ENCODE measurements at regions not wholly inside any gene's neighbourhood (a gene's known extent, or its start where the extent isn't known, plus 50 kb on each side); places are given as distances from the start of the nearest gene placed in this dataset.
A peak's percentile ranks its signal among the peaks of the same experiment; 100 is the strongest.

DNA sequence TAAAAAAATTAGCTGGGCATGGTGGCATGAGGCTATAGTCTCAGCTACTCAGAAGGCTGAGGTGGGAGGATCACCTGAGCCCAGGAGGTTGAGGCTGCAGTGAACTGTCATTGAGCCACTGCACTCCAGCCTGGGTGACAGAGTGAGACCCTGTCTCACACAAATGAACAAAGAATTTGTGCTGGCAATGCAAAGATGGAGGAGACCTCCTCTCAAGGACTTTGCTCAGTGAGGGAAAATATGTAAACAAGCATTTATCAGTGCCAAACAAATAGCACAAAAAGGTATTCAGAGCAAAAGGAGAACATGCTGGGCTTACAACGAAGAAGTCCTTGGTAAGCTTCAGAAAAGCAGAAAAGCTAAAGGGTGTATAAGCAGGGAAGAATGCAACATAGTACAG lies 113.1 kb upstream of the UMPS start:
- Mint-ChIP-seq H3K9me3 (no peaks in the 10 kb centered on the region), H3K27ac (no peak overlapping the region), H3K4me1 (ENCODE audit: low read depth) (peaks cover 13% of the 10 kb centered on the region), H3K4me3 (no peak overlapping the region), H3K36me3 (ENCODE audit: insufficient read depth in 2 of 2) (peaks cover 0 to 3% of the 10 kb centered on the region in 2 donors), H3K27me3 (ENCODE audit: low read depth) (peaks cover 10% of the 10 kb centered on the region)
- DNase-seq (no peak), ATAC-seq (replicated peaks in 1 of 2) (no peak)

DNA sequence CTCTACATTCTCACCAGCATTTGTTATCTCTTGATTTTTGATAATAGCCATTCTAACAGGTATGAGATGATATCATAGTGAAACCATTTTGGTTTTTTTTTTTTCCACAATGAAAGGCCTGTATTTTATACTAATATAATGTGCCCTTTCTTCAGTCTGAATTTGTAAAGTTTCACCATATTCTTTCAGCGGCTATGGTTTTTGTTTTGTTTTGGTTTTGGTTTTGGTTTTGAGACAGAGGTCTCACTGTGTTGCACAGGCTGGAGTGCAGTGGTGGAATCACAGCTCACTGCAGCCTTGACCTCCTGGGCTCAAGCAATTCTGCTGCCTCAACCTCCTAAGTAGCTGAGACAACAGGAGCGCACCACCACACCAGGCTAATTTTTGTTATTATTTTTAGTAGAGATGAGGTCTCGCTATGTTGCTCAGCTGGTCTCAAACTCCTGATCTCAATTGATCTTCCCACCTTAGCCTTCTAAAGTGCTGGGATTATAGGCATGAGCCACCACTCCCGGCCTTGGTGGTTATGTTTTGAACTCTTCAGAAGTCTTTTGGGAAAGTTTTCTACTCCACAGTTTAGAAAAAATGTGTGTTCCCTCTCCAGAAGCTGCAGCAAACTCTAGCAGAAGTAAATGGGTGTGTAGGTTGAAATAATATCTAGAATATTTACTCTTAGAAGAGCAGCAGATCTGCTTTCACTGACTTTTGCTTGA lies 110.2 kb upstream of the UMPS start:
- DNase-seq, result no peak
- Mint-ChIP-seq H3K27me3 (ENCODE audit: low read depth) (peaks cover 6% of the 10 kb centered on the region), H3K4me1 (ENCODE audit: low read depth) (peaks cover 13% of the 10 kb centered on the region), H3K27ac (peak overlapping the region; percentile 89), H3K9me3 (no peaks in the 10 kb centered on the region), H3K4me3 (peak overlapping the region; percentile 33 to 85), H3K36me3 (ENCODE audit: insufficient read depth in 2 of 2) (peaks cover 0 to 3% of the 10 kb centered on the region in 2 donors)
- ATAC-seq (replicated peaks in 1 of 2), result peak; percentile 37 to 67

DNA sequence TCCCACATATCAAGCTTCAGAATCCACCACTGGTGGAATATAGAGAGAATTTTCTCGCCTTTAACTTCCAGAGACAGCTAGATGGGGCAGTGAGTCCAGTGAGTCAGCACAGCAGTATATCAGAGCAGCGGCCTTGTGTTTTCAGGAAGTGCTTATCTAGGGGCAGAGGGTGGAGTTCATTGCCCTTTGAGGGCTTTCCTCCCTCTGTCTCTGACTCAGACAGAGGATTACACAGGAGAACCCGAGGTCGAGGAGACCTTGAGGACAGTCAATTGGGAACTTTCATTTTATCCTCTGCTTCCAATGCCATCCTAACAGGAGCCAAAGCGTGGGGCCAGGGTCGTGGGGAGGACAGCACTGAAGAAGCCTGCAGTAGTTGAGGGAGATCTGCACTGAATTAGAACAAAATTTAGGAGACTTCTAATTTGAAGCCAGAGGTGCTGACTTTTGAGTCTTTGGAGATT lies 109.6 kb upstream of the UMPS start:
- Mint-ChIP-seq H3K9me3 (no peaks in the 10 kb centered on the region), H3K27ac (peak overlapping the region; percentile 40), H3K27me3 (ENCODE audit: low read depth) (no peaks in the 10 kb centered on the region), H3K4me3 (peak overlapping the region; percentile 33 to 85), H3K4me1 (ENCODE audit: low read depth) (peaks cover 13% of the 10 kb centered on the region), H3K36me3 (ENCODE audit: insufficient read depth in 2 of 2) (peaks cover 0 to 3% of the 10 kb centered on the region in 2 donors)
- DNase-seq, result peak; percentile 15 to 35
- peak; percentile 83 to 96 for ATAC-seq (replicated peaks in 1 of 2)

DNA sequence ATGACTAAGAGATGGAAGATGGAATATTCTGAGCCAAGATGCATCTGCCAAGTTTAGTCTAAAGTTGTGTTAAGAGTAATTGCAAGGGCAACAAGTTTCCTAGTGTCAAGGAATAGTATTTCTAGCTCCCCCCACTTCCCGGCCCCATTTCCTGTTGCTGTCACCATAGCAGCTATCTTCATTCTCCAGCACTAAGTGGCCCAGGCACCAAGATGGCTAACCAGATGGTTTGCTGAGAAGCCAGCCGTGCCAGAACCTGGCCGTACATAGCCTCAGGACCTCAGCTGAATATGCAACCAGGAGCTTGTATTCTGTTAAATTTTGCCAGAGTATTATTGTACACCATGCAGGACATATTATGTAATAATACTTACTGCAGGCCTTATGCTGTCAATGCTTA lies 108.8 kb upstream of the UMPS start:
- no peak for DNase-seq
- H3K36me3 Mint-ChIP-seq (ENCODE audit: insufficient read depth in 2 of 2), result peaks cover 0 to 3% of the 10 kb centered on the region in 2 donors
- H3K4me1 Mint-ChIP-seq (ENCODE audit: low read depth), result peaks cover 13% of the 10 kb centered on the region
- H3K27me3 Mint-ChIP-seq (ENCODE audit: low read depth), result no peaks in the 10 kb centered on the region
- no peak overlapping the region for H3K4me3 Mint-ChIP-seq
- no peak for ATAC-seq (replicated peaks in 1 of 2)
- H3K9me3 Mint-ChIP-seq, result no peaks in the 10 kb centered on the region
- H3K27ac Mint-ChIP-seq, result no peak overlapping the region

DNA sequence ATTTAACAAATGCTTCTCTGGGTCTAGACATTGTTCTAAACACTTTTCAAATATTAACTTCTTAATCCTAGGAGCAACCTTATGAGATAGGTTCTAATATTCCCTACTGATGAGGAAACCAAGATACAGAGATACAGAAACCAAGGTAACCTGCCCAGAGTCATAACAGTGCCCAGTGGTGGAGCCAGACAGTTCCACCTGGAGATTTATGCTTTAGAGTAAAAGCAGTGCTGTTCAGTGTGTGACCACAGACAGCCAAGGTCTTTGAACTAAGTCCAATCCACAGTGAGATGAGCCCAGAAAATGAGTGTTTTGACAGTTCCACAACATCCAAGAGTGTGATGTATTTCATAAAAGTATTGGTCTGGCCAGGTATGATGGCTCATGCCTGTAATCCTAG lies 105.2 kb upstream of the UMPS start:
- Mint-ChIP-seq H3K27ac (no peak overlapping the region), H3K27me3 (ENCODE audit: low read depth) (peaks cover 4% of the 10 kb centered on the region), H3K4me3 (no peak overlapping the region), H3K36me3 (ENCODE audit: insufficient read depth in 2 of 2) (no peaks in the 10 kb centered on the region), H3K4me1 (ENCODE audit: low read depth) (peaks cover 15% of the 10 kb centered on the region), H3K9me3 (no peaks in the 10 kb centered on the region)
- DNase-seq (no peak), ATAC-seq (replicated peaks in 1 of 2) (no peak)

DNA sequence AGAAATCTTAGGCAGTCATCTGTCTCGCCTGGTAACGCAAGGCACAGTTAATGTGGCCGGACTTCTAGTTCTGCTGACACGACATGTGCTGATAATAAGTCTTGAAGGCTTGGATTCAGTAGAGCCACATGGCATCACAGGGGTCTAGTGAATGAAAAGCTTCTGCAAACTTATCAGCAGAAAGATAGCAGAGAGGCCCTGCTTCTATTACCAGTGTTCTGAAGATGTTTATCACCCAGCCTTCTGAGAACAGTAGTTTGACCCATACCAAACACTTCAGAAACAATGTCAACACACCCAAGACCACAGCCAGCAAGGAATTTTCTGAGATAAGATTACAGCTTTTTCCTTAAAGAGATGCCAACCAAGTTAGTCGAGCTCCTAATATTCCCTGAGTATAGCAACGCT lies 102.7 kb upstream of the UMPS start:
- no peak for ATAC-seq (replicated peaks in 1 of 2)
- Mint-ChIP-seq H3K36me3 (ENCODE audit: insufficient read depth in 2 of 2) (no peaks in the 10 kb centered on the region), H3K27me3 (ENCODE audit: low read depth) (peaks cover 9% of the 10 kb centered on the region), H3K4me3 (no peak overlapping the region), H3K27ac (no peak overlapping the region), H3K4me1 (ENCODE audit: low read depth) (peaks cover 7% of the 10 kb centered on the region), H3K9me3 (no peaks in the 10 kb centered on the region)
- DNase-seq, result no peak

DNA sequence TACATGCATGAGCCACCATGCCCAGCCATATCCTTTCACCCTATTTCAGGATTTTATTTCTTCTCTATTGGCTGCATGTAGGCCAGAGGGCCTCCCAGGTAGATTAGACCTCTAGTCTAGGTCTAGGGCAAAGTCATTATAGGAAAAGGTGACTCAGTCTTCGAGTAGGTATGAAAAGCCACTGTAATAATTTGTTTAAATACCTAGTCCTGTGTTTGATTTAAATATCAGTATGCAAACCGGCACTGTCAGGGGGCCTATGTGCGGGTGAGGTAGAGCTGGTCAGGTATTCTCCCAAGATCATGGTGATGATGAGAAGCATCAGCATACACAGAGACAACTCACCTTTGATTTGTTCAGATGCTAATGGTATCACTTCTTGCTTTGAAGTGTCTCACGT lies 101.4 kb upstream of the UMPS start:
- H3K36me3 Mint-ChIP-seq (ENCODE audit: insufficient read depth in 2 of 2), result no peaks in the 10 kb centered on the region
- H3K27me3 Mint-ChIP-seq (ENCODE audit: low read depth), result peaks cover 9% of the 10 kb centered on the region
- ATAC-seq (replicated peaks in 1 of 2), result peak in 1 of 2 donors; percentile 25

DNA sequence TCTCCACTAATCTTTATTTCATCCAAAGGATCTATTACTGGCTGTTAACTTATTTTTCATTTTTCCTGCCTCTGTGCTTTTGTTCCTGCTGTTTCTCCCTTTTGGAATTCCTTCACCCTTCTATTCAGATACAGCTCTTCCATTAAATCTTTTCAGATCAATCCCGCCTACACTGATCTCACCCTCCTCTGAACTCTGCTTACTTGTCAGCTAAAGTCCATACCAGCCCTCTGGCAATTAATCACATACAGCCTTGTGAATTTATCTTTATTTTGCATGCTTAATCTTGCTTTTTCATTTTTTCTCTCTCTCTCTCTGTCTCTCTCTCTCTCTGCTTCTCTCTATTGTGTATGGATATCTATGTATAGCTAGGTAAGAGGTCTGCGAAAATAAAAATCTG lies 100.8 kb upstream of the UMPS start:
- ATAC-seq (replicated peaks in 1 of 2) (no peak), DNase-seq (no peak)
- no peaks in the 10 kb centered on the region for H3K36me3 Mint-ChIP-seq (ENCODE audit: insufficient read depth in 2 of 2)
- peaks cover 9% of the 10 kb centered on the region for H3K27me3 Mint-ChIP-seq (ENCODE audit: low read depth)
- H3K27ac Mint-ChIP-seq, result no peak overlapping the region
- no peaks in the 10 kb centered on the region for H3K9me3 Mint-ChIP-seq
- peaks cover 7% of the 10 kb centered on the region for H3K4me1 Mint-ChIP-seq (ENCODE audit: low read depth)
- H3K4me3 Mint-ChIP-seq, result no peak overlapping the region

More for the DNA sequence above, 101.4 kb upstream of the UMPS start:
- H3K4me1 Mint-ChIP-seq (ENCODE audit: low read depth), result peaks cover 7% of the 10 kb centered on the region
- H3K9me3 Mint-ChIP-seq, result no peaks in the 10 kb centered on the region
- no peak overlapping the region for H3K4me3 Mint-ChIP-seq
- no peak for DNase-seq
- H3K27ac Mint-ChIP-seq, result no peak overlapping the region

DNA sequence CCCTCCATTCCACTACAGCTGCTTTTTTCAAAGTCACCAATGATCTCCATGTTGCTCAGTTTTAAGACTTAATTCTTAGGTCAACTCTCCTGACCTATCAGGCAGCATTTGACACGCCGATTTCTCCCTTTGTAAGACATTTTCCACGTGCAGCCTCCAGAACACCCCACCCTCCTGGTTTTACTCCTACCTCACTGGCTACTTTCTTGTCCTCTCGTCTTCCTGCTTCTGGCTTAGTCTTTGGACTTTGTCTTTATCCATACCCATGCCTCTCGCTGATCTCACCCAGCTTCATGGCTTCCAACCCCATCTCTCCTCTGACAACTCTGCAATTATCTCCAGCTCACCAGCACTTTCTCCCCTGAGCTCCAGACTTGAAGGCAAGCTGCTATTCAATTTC lies 99.3 kb upstream of the UMPS start:
- H3K36me3 Mint-ChIP-seq (ENCODE audit: insufficient read depth in 2 of 2), result no peaks in the 10 kb centered on the region
- peaks cover 16% of the 10 kb centered on the region for H3K27me3 Mint-ChIP-seq (ENCODE audit: low read depth)
- no peak for DNase-seq
- no peak overlapping the region for H3K27ac Mint-ChIP-seq
- no peak overlapping the region for H3K4me3 Mint-ChIP-seq
- no peaks in the 10 kb centered on the region for H3K9me3 Mint-ChIP-seq
- ATAC-seq (replicated peaks in 1 of 2), result no peak
- peaks cover 7% of the 10 kb centered on the region for H3K4me1 Mint-ChIP-seq (ENCODE audit: low read depth)

DNA sequence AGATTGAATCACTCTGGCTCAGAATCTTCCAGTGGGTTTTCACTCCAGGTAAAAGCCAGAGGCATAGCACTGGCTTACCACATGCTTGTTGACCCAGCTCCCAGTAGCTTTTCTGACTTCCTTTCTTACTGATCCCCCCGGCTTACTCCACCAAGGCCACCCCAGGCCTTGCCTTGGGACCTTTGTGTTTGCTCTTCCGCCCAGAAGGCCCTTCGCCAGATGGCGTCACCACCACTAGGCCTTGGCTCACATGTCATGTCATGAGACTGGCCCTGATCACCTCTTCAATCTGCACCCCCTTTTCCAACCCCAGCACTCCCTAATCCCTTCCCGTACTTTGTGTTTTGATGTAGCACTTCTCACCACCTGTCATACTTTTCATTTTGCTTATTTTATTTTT lies 98.5 kb upstream of the UMPS start:
- ATAC-seq (replicated peaks in 1 of 2), result no peak
- H3K27ac Mint-ChIP-seq, result no peak overlapping the region
- H3K27me3 Mint-ChIP-seq (ENCODE audit: low read depth), result peaks cover 16% of the 10 kb centered on the region

DNA sequence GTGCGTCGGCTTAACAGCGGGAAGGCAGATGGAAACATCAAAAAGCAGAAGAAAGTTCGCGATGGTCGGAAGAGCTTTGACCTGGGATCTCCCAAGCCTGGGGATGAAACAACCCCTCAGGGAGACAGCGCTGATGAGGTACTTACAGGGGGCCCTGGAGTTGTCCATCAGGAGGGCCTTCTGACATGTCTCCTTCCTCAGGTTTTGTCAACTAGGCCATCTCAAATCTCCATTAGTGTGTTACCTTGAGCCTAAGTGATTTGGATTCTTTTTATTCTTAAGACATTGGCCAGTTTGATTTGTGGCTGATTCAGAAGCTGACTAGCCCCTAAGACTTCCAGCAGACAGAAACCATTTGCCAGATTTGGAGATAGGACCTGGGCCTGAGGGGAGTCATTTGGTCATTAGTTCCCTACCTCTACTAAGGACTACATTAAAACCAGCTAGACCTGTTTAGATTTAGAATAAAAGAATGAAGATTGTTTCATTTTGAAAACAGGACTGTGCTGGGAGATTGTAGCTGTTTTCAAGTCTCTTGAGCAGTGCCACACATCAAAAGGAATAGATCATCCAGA lies 97.6 kb upstream of the UMPS start:
- Mint-ChIP-seq H3K4me1 (ENCODE audit: low read depth) (peaks cover 7% of the 10 kb centered on the region), H3K27ac (no peak overlapping the region), H3K4me3 (no peak overlapping the region), H3K36me3 (ENCODE audit: insufficient read depth in 2 of 2) (no peaks in the 10 kb centered on the region), H3K9me3 (no peaks in the 10 kb centered on the region), H3K27me3 (ENCODE audit: low read depth) (peaks cover 20% of the 10 kb centered on the region)
- ATAC-seq (replicated peaks in 1 of 2) (no peak), DNase-seq (no peak)

More for the DNA sequence above, 98.5 kb upstream of the UMPS start:
- Mint-ChIP-seq H3K9me3 (no peaks in the 10 kb centered on the region), H3K36me3 (ENCODE audit: insufficient read depth in 2 of 2) (no peaks in the 10 kb centered on the region), H3K4me3 (no peak overlapping the region), H3K4me1 (ENCODE audit: low read depth) (peaks cover 7% of the 10 kb centered on the region)
- no peak for DNase-seq

DNA sequence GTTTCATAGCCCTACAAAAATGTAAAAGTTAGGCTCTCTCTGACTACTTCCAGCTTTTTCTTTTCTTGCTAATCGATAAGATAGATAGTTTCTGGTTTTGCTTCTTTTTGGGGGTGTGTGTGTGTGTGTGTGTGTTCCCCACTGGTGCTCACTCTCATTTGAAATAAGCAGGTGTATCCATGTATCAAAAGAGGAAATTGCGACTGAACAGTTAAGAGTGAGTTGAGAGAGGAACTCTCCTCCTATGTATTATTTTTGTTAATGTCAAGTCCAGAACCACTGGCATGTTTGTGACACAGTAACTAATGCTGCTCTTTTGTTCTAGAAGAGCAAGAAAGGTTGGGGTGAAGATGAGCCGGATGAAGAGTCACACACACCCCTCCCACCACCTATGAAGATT lies 96.7 kb upstream of the UMPS start:
- H3K4me3 Mint-ChIP-seq, result no peak overlapping the region
- no peak for DNase-seq
- H3K9me3 Mint-ChIP-seq, result no peaks in the 10 kb centered on the region
- H3K27ac Mint-ChIP-seq, result no peak overlapping the region
- peaks cover 7% of the 10 kb centered on the region for H3K4me1 Mint-ChIP-seq (ENCODE audit: low read depth)
- H3K27me3 Mint-ChIP-seq (ENCODE audit: low read depth), result peaks cover 18% of the 10 kb centered on the region
- H3K36me3 Mint-ChIP-seq (ENCODE audit: insufficient read depth in 2 of 2), result no peaks in the 10 kb centered on the region
- ATAC-seq (replicated peaks in 1 of 2), result no peak

DNA sequence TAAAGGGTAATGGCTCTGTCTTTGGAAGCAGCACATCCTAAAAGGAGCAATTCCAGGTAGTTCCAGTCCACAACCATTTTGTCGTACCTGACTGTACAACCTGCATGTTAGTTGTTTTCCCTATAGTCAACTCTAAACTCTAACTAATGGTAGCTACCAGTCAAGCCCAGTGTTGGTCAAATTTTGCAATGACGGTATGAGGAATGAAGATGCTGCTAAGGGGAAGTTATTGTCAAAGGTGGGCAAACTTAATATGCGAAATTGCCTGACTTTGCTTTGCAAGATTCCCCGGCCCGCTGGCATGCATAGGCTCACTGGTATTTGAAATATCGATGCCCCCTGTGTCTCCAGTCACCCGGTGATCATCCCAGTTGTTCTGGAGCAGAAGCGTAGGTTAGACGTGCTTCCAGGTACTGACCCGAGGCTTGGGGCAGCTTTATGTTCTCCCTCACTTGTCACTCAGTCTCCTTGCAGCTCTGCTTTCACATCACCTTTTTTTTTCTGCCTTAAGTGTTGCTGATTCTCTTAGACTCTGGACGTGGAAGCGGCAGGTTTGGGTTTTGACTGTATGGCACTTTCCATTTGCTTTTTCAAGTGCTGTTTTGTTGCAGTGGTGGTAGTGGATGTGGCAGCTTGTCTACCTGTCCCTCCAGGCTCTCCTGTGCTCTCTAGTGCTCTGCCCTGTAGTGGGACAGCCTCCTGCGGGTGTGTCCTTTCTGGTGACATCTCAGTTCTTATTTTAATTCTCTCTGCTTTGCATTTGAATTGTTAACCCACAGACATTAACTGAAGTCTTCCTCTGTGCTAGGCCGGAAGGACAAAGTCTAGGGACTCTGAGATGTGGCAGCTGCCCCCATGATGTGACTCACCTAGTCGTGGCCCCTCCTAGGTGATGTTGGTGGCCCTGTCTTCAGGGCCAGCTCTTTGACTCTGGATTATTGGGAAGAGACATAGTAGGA lies 95.8 kb upstream of the UMPS start:
- H3K27me3 Mint-ChIP-seq (ENCODE audit: low read depth), result peaks cover 16% of the 10 kb centered on the region
- DNase-seq (no peak), ATAC-seq (replicated peaks in 1 of 2) (no peak)
- H3K9me3 Mint-ChIP-seq, result no peaks in the 10 kb centered on the region
- peaks cover 8% of the 10 kb centered on the region for H3K4me1 Mint-ChIP-seq (ENCODE audit: low read depth)
- H3K4me3 Mint-ChIP-seq, result no peak overlapping the region
- no peak overlapping the region for H3K27ac Mint-ChIP-seq
- H3K36me3 Mint-ChIP-seq (ENCODE audit: insufficient read depth in 2 of 2), result no peaks in the 10 kb centered on the region

Measured in activated T-cell treated with anti-CD3 and anti-CD28 coated beads, Interleukin-2, amount 50 U/mL, for 72 hours (primary cell).